ENCODE measurements at regions not wholly inside any gene's neighbourhood (a gene's known extent, or its start where the extent isn't known, plus 50 kb on each side); places are given as distances from the start of the nearest gene placed in this dataset.

DNA sequence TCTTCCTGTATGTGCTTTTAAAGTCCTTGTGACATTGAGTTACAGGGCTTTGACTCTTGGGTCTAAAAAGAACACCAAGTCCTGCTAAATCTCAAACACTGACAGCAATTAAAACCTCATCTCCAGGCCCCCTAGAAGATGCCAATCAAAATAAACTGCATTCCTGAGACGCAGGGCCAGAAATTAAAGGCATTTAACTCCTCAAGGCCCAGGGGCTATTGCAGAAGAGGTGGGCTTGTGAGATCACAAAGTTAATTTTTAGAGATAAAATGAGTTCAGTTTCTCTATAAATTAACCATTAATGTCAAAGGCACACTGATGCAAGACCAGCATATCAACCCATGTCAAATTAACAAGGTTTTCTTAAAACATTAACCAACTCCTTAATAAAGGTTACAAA lies 145.6 kb upstream of the CARMIL1 start:
- no peaks in the 10 kb centered on the region for H3K27me3 ChIP-seq (ENCODE audit: control insufficient read depth, insufficient read depth, low read length)
- peaks cover 3% of the 10 kb centered on the region; the same call in 1 of the 2 replicates for H3K9me1 ChIP-seq (ENCODE audit: insufficient read depth, low read length)
- H2BK15ac ChIP-seq (ENCODE audit: low read depth, low read length): no peak overlapping the region
- H4K20me1 ChIP-seq (ENCODE audit: insufficient read depth, low read length): no peaks in the 10 kb centered on the region
- H2BK20ac ChIP-seq (ENCODE audit: low read depth, low read length): no peak overlapping the region
- dilution Hi-C loops (cut with HindIII; ENCODE audit: low sequenced_read_pairs, unreplicated experiment) (no loop called here), in situ Hi-C loops (cut with MboI; ENCODE audit: low sequenced_read_pairs) (no loop called here), intact Hi-C loops (cut with micrococcal nuclease) (loop anchor here (10.0 kb wide), 1 partner anchor 421 kb away; no protein-coding TSS in a partner anchor)
- ChIA-PET POLR2A (ENCODE audit: unreplicated experiment) (no interaction called here), CTCF (no interaction called here)
- ATAC-seq (ENCODE audit: low read depth) (no peak), DNase-seq (no peak)
- no peaks in the 10 kb centered on the region for H3K79me1 ChIP-seq (ENCODE audit: low read depth in 1 of 2, low read length in 2 of 2)
- H3K23ac ChIP-seq (ENCODE audit: low read depth, low read length): no peak overlapping the region
- H3K9me3 ChIP-seq (ENCODE audit: control insufficient read depth, insufficient read depth, low read length): peaks cover 3% of the 10 kb centered on the region; the same call in 1 of the 2 replicates
- no peak overlapping the region for H3K9ac ChIP-seq (ENCODE audit: low read depth, low read length)
- no peak overlapping the region for H4K5ac ChIP-seq (ENCODE audit: low read depth, low read length)
- H3K4ac ChIP-seq (ENCODE audit: low read depth, low read length): no peak overlapping the region
- no peak overlapping the region for H2AFZ ChIP-seq (replicated peaks; ENCODE audit: low read length, poor library complexity)
- no CpG with 5 or more reads among the region's 1 CpG for WGBS, 2 experiments (ENCODE audit: extremely low coverage in 2 of 2, insufficient read length in 1 of 2)
- no peak overlapping the region for H3K56ac ChIP-seq (ENCODE audit: extremely low read depth, insufficient read depth, low read length)
- BruUV-seq (replicated peaks): no TSS peak
- H2AK5ac ChIP-seq (ENCODE audit: low read depth, low read length): no peak overlapping the region
- H3K14ac ChIP-seq (replicated peaks; ENCODE audit: low read depth, low read length): no peak overlapping the region
- no peak overlapping the region for H4K8ac ChIP-seq (ENCODE audit: low read depth in 2 of 2, low read length in 2 of 2)
- no peak overlapping the region for H3K18ac ChIP-seq (ENCODE audit: low read depth, low read length)
- no peak for TF ChIP-seq USF2 (IDR thresholded peaks at IDR 0.05; ENCODE audit: low read depth, low read length)
- TF ChIP-seq RCOR1 (IDR thresholded peaks at IDR 0.05; ENCODE audit: insufficient replicate concordance, low read length): no peak
- no peak for TF ChIP-seq BHLHE40 (IDR thresholded peaks at IDR 0.05; ENCODE audit: low read depth, low read length)
- no peak for TF ChIP-seq ELK1 (IDR thresholded peaks at IDR 0.05; ENCODE audit: borderline replicate concordance, low read depth, low read length)
- TF ChIP-seq POLR2A (IDR thresholded peaks at IDR 0.05; ENCODE audit: low read depth, low read length): no peak
- no peak for TF ChIP-seq CEBPB (IDR thresholded peaks at IDR 0.05; ENCODE audit: low read depth, low read length)
- TF ChIP-seq RAD21 (IDR thresholded peaks at IDR 0.05; ENCODE audit: low read length): no peak
- no peak for TF ChIP-seq MXI1 (IDR thresholded peaks at IDR 0.05; ENCODE audit: borderline replicate concordance, low read depth, low read length)
- TF ChIP-seq FOS (IDR thresholded peaks at IDR 0.05; ENCODE audit: low read depth, low read length): no peak
- TF ChIP-seq MAFK (IDR thresholded peaks at IDR 0.05; ENCODE audit: low read depth, low read length): no peak
- TF ChIP-seq RFX5 (IDR thresholded peaks at IDR 0.05; ENCODE audit: low read depth, low read length): no peak
- no peak for TF ChIP-seq NFE2L2 (IDR thresholded peaks at IDR 0.05; ENCODE audit: low read depth, low read length)
- no peak for TF ChIP-seq SMC3 (IDR thresholded peaks at IDR 0.05; ENCODE audit: low read depth, low read length)
- no peak for TF ChIP-seq MAZ (IDR thresholded peaks at IDR 0.05; ENCODE audit: borderline replicate concordance, low read depth, low read length)
- TF ChIP-seq, protein P1, sequence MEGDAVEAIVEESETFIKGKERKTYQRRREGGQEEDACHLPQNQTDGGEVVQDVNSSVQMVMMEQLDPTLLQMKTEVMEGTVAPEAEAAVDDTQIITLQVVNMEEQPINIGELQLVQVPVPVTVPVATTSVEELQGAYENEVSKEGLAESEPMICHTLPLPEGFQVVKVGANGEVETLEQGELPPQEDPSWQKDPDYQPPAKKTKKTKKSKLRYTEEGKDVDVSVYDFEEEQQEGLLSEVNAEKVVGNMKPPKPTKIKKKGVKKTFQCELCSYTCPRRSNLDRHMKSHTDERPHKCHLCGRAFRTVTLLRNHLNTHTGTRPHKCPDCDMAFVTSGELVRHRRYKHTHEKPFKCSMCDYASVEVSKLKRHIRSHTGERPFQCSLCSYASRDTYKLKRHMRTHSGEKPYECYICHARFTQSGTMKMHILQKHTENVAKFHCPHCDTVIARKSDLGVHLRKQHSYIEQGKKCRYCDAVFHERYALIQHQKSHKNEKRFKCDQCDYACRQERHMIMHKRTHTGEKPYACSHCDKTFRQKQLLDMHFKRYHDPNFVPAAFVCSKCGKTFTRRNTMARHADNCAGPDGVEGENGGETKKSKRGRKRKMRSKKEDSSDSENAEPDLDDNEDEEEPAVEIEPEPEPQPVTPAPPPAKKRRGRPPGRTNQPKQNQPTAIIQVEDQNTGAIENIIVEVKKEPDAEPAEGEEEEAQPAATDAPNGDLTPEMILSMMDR (conservative IDR thresholded peaks at IDR 0.05; ENCODE audit: low read depth, low read length): no peak
- TF ChIP-seq CHD1 (IDR thresholded peaks at IDR 0.05; ENCODE audit: low read depth, low read length): no peak
- H3K4me1 ChIP-seq (ENCODE audit: control insufficient read depth, insufficient read depth, low read length): no peaks in the 10 kb centered on the region
- no peaks in the 10 kb centered on the region for H3K36me3 ChIP-seq (ENCODE audit: control insufficient read depth, insufficient read depth, low read length)
- H4K91ac ChIP-seq (ENCODE audit: insufficient read depth, low read depth, low read length): no peak overlapping the region
- H2AK9ac ChIP-seq (replicated peaks; ENCODE audit: low read depth, low read length, poor library complexity): no peak overlapping the region
- no peak overlapping the region for H2BK5ac ChIP-seq (ENCODE audit: low read depth, low read length, poor library complexity, severe bottlenecking)
- no peak overlapping the region for H2BK120ac ChIP-seq (ENCODE audit: low read depth, low read length)
- no peak overlapping the region for H3K4me3 ChIP-seq (ENCODE audit: insufficient read depth, low read depth, low read length)
- no peak overlapping the region for H3K27ac ChIP-seq (ENCODE audit: insufficient read depth, low read length)
- H3K4me2 ChIP-seq (ENCODE audit: low read depth, low read length): no peak overlapping the region

Data from IMR-90 (cell line).